HEK293T (cell line): ENCODE measurements at regions not wholly inside any gene's neighbourhood (a gene's known extent, or its start where the extent isn't known, plus 50 kb on each side); places are given as distances from the start of the nearest gene placed in this dataset.

Experiments
- BHLHE40 ChIP-seq: fragments of 450-650 bp; IDR thresholded peaks from 2 replicates; pipeline ENCODE4 v1.6.1; 2016; ENCODE audit warnings: mild to moderate bottlenecking, moderate library complexity, borderline replicate concordance
- ELF4 ChIP-seq: fragments of 450-650 bp; IDR thresholded peaks from 2 replicates; pipeline ENCODE4 v1.6.1; 2017; ENCODE audit warnings: antibody characterized with exemption
- FOXA1 ChIP-seq: fragments of 450-650 bp; IDR thresholded peaks from 2 replicates; pipeline ENCODE4 v1.6.1; 2016; ENCODE audit warnings: mild to moderate bottlenecking
- FOXK2 ChIP-seq: fragments of 450-650 bp; IDR thresholded peaks from 2 replicates; pipeline ENCODE4 v1.6.1; 2016; ENCODE audit warnings: mild to moderate bottlenecking
- FOXM1 ChIP-seq: fragments of 450-650 bp; IDR thresholded peaks from 2 replicates; pipeline ENCODE4 v1.6.1; 2017; ENCODE audit warnings: mild to moderate bottlenecking, borderline replicate concordance
- HDGF ChIP-seq: fragments of 450-650 bp; IDR thresholded peaks from 2 replicates; pipeline ENCODE4 v1.6.1; 2017; ENCODE audit warnings: antibody characterized with exemption, borderline replicate concordance
- LEF1 ChIP-seq: fragments of 450-650 bp; IDR thresholded peaks from 2 replicates; pipeline ENCODE4 v1.6.1; 2017; ENCODE audit warnings: mild to moderate bottlenecking, borderline replicate concordance
- NFRKB ChIP-seq: fragments of 450-650 bp; IDR thresholded peaks from 2 replicates; pipeline ENCODE4 v1.6.1; 2016; ENCODE audit warnings: mild to moderate bottlenecking, moderate library complexity
- PKNOX1 ChIP-seq: fragments of 450-650 bp; IDR thresholded peaks from 2 replicates; pipeline ENCODE4 v1.6.1; 2016
- SP1 ChIP-seq: fragments of 450-650 bp; IDR thresholded peaks from 2 replicates; pipeline ENCODE4 v1.6.1; 2017
- SUZ12 ChIP-seq: fragments of 450-650 bp; IDR thresholded peaks from 2 replicates; pipeline ENCODE4 v1.6.1; 2016; ENCODE audit warnings: mild to moderate bottlenecking
- ZNF384 ChIP-seq: fragments of 450-650 bp; IDR thresholded peaks from 2 replicates; pipeline ENCODE4 v1.6.1; 2016

- TF ChIP-seq SUZ12 (no peak), NFRKB (no peak), PKNOX1 (no peak), FOXK2 (no peak), HDGF (no peak), SP1 (no peak), ELF4 (no peak), FOXA1 (no peak), BHLHE40 (no peak), ZNF384 (no peak), FOXM1 (no peak), LEF1 (no peak)
These were observed 228.3 kb upstream of the BRINP1 start for GRCh38 chr9:119597499-119597898.
